Activated naive CD8-positive, alpha-beta T cell treated with anti-CD3 and anti-CD28 coated beads for 36 hours (primary cell): ENCODE measurements at regions not wholly inside any gene's neighbourhood (a gene's known extent, or its start where the extent isn't known, plus 50 kb on each side); places are given as distances from the start of the nearest gene placed in this dataset.

ENCODE experiments used
- DNase-seq: peaks from one replicate; pipeline ENCODE4 v3.0.0; 2021
- H3K27ac Mint-ChIP-seq: one replicate; pipeline ENCODE4 v1.8.0; 2022; ENCODE audit warnings: mild to moderate bottlenecking, moderate library complexity, mixed read lengths
- H3K27me3 Mint-ChIP-seq: one replicate; pipeline ENCODE4 v1.8.0; 2022; ENCODE audit warnings: mild to moderate bottlenecking, mixed read lengths
- H3K36me3 Mint-ChIP-seq: one replicate; pipeline ENCODE4 v1.8.0; 2021; ENCODE audit warnings: mild to moderate bottlenecking, mixed read lengths
- H3K4me1 Mint-ChIP-seq: one replicate; pipeline ENCODE4 v1.8.0; 2021; ENCODE audit warnings: mixed read lengths
- H3K4me3 Mint-ChIP-seq: one replicate; pipeline ENCODE4 v1.8.0; 2022; ENCODE audit warnings: mild to moderate bottlenecking, moderate library complexity, mixed read lengths
- H3K9me3 Mint-ChIP-seq: one replicate; pipeline ENCODE4 v1.8.0; 2022; ENCODE audit warnings: mixed read lengths

- Mint-ChIP-seq H3K4me3 (no peak overlapping the region), H3K9me3 (peaks cover 7% of the 10 kb centered on the region), H3K36me3 (no peaks in the 10 kb centered on the region), H3K4me1 (no peaks in the 10 kb centered on the region), H3K27ac (no peak overlapping the region), H3K27me3 (peaks cover 3% of the 10 kb centered on the region)
- no peak for DNase-seq
Observed at GRCh38 chr15:37537802-37538201, 396.6 kb upstream of the TMCO5A start.

- no peaks in the 10 kb centered on the region for H3K9me3 Mint-ChIP-seq
- no peaks in the 10 kb centered on the region for H3K36me3 Mint-ChIP-seq
- no peak for DNase-seq
- no peak overlapping the region for H3K4me3 Mint-ChIP-seq
- no peak overlapping the region for H3K27ac Mint-ChIP-seq
- no peaks in the 10 kb centered on the region for H3K27me3 Mint-ChIP-seq
- no peaks in the 10 kb centered on the region for H3K4me1 Mint-ChIP-seq
Observed at GRCh38 chr15:37548116-37548515, 386.3 kb upstream of the TMCO5A start.

GRCh38 chr15:37550360-37551024, 383.9 kb upstream of the TMCO5A start:
- H3K27ac Mint-ChIP-seq = no peak overlapping the region

GRCh38 chr15:37572401-37572800, 362.0 kb upstream of the TMCO5A start:
- Mint-ChIP-seq H3K36me3 (no peaks in the 10 kb centered on the region), H3K4me1 (no peaks in the 10 kb centered on the region), H3K4me3 (no peak overlapping the region), H3K27ac (no peak overlapping the region), H3K9me3 (no peaks in the 10 kb centered on the region), H3K27me3 (no peaks in the 10 kb centered on the region)
- no peak for DNase-seq

More at GRCh38 chr15:37550360-37551024, 383.9 kb upstream of the TMCO5A start:
- Mint-ChIP-seq H3K9me3 (peaks cover 6% of the 10 kb centered on the region), H3K4me1 (no peaks in the 10 kb centered on the region), H3K27me3 (no peaks in the 10 kb centered on the region), H3K36me3 (no peaks in the 10 kb centered on the region), H3K4me3 (no peak overlapping the region)
- DNase-seq = no peak

- no peaks in the 10 kb centered on the region for H3K9me3 Mint-ChIP-seq
- no peak overlapping the region for H3K27ac Mint-ChIP-seq
- no peaks in the 10 kb centered on the region for H3K4me1 Mint-ChIP-seq
- no peaks in the 10 kb centered on the region for H3K36me3 Mint-ChIP-seq
- no peak for DNase-seq
- H3K27me3 Mint-ChIP-seq = no peaks in the 10 kb centered on the region
- no peak overlapping the region for H3K4me3 Mint-ChIP-seq
Observed at GRCh38 chr15:37574985-37575384, 359.5 kb upstream of the TMCO5A start.

- Mint-ChIP-seq H3K27me3 (no peaks in the 10 kb centered on the region), H3K9me3 (no peaks in the 10 kb centered on the region), H3K27ac (no peak overlapping the region), H3K4me1 (no peaks in the 10 kb centered on the region), H3K36me3 (no peaks in the 10 kb centered on the region), H3K4me3 (no peak overlapping the region)
- DNase-seq = no peak
Observed at GRCh38 chr15:37576952-37577351, 357.5 kb upstream of the TMCO5A start.

- no peak for DNase-seq
- H3K4me3 Mint-ChIP-seq = no peak overlapping the region
- H3K9me3 Mint-ChIP-seq = peaks cover 3% of the 10 kb centered on the region
- no peak overlapping the region for H3K27ac Mint-ChIP-seq
- H3K36me3 Mint-ChIP-seq = no peaks in the 10 kb centered on the region
- H3K27me3 Mint-ChIP-seq = no peaks in the 10 kb centered on the region
- H3K4me1 Mint-ChIP-seq = no peaks in the 10 kb centered on the region
Observed at GRCh38 chr15:37581866-37582532, 352.4 kb upstream of the TMCO5A start.

GRCh38 chr15:37582852-37583251, 351.6 kb upstream of the TMCO5A start:
- H3K36me3 Mint-ChIP-seq = no peaks in the 10 kb centered on the region

GRCh38 chr15:37586011-37586583, 348.3 kb upstream of the TMCO5A start:
- Mint-ChIP-seq H3K36me3 (no peaks in the 10 kb centered on the region), H3K27me3 (peaks cover 3% of the 10 kb centered on the region), H3K9me3 (peaks cover 3% of the 10 kb centered on the region), H3K4me3 (no peak overlapping the region), H3K4me1 (no peaks in the 10 kb centered on the region), H3K27ac (no peak overlapping the region)
- no peak for DNase-seq

More at GRCh38 chr15:37582852-37583251, 351.6 kb upstream of the TMCO5A start:
- no peaks in the 10 kb centered on the region for H3K27me3 Mint-ChIP-seq
- no peak overlapping the region for H3K27ac Mint-ChIP-seq
- no peaks in the 10 kb centered on the region for H3K4me1 Mint-ChIP-seq
- DNase-seq = no peak
- no peak overlapping the region for H3K4me3 Mint-ChIP-seq
- H3K9me3 Mint-ChIP-seq = peaks cover 3% of the 10 kb centered on the region

- Mint-ChIP-seq H3K4me1 (no peaks in the 10 kb centered on the region), H3K4me3 (no peak overlapping the region), H3K27me3 (peaks cover 3% of the 10 kb centered on the region), H3K9me3 (peaks cover 3% of the 10 kb centered on the region), H3K36me3 (no peaks in the 10 kb centered on the region), H3K27ac (no peak overlapping the region)
- no peak for DNase-seq
Observed at GRCh38 chr15:37586976-37587375, 347.5 kb upstream of the TMCO5A start.

- Mint-ChIP-seq H3K4me1 (no peaks in the 10 kb centered on the region), H3K27me3 (peaks cover 2% of the 10 kb centered on the region), H3K9me3 (no peaks in the 10 kb centered on the region), H3K4me3 (no peak overlapping the region), H3K36me3 (no peaks in the 10 kb centered on the region), H3K27ac (no peak overlapping the region)
- no peak for DNase-seq
Observed at GRCh38 chr15:37594417-37594816, 340.0 kb upstream of the TMCO5A start.

GRCh38 chr15:37595426-37595970, 338.9 kb upstream of the TMCO5A start:
- H3K36me3 Mint-ChIP-seq = no peaks in the 10 kb centered on the region
- no peaks in the 10 kb centered on the region for H3K4me1 Mint-ChIP-seq
- DNase-seq = no peak
- no peak overlapping the region for H3K27ac Mint-ChIP-seq
- H3K27me3 Mint-ChIP-seq = peaks cover 4% of the 10 kb centered on the region
- no peaks in the 10 kb centered on the region for H3K9me3 Mint-ChIP-seq
- H3K4me3 Mint-ChIP-seq = no peak overlapping the region

GRCh38 chr15:37599156-37599555, 335.3 kb upstream of the TMCO5A start:
- no peaks in the 10 kb centered on the region for H3K9me3 Mint-ChIP-seq
- no peak overlapping the region for H3K27ac Mint-ChIP-seq
- H3K27me3 Mint-ChIP-seq = peaks cover 4% of the 10 kb centered on the region
- H3K4me1 Mint-ChIP-seq = no peaks in the 10 kb centered on the region
- H3K4me3 Mint-ChIP-seq = no peak overlapping the region
- DNase-seq = no peak
- H3K36me3 Mint-ChIP-seq = no peaks in the 10 kb centered on the region

- Mint-ChIP-seq H3K27me3 (no peaks in the 10 kb centered on the region), H3K27ac (no peak overlapping the region), H3K9me3 (peaks cover 4% of the 10 kb centered on the region), H3K36me3 (no peaks in the 10 kb centered on the region), H3K4me1 (no peaks in the 10 kb centered on the region), H3K4me3 (no peak overlapping the region)
- no peak for DNase-seq
Observed at GRCh38 chr15:37616215-37616614, 318.2 kb upstream of the TMCO5A start.

GRCh38 chr15:37618353-37618752, 316.1 kb upstream of the TMCO5A start:
- peaks cover 4% of the 10 kb centered on the region for H3K9me3 Mint-ChIP-seq
- no peak overlapping the region for H3K4me3 Mint-ChIP-seq
- no peak overlapping the region for H3K27ac Mint-ChIP-seq
- no peak for DNase-seq
- H3K4me1 Mint-ChIP-seq = no peaks in the 10 kb centered on the region
- no peaks in the 10 kb centered on the region for H3K36me3 Mint-ChIP-seq
- H3K27me3 Mint-ChIP-seq = no peaks in the 10 kb centered on the region
